ENCODE measurements at regions not wholly inside any gene's neighbourhood (a gene's known extent, or its start where the extent isn't known, plus 50 kb on each side); places are given as distances from the start of the nearest gene placed in this dataset.

DNA sequence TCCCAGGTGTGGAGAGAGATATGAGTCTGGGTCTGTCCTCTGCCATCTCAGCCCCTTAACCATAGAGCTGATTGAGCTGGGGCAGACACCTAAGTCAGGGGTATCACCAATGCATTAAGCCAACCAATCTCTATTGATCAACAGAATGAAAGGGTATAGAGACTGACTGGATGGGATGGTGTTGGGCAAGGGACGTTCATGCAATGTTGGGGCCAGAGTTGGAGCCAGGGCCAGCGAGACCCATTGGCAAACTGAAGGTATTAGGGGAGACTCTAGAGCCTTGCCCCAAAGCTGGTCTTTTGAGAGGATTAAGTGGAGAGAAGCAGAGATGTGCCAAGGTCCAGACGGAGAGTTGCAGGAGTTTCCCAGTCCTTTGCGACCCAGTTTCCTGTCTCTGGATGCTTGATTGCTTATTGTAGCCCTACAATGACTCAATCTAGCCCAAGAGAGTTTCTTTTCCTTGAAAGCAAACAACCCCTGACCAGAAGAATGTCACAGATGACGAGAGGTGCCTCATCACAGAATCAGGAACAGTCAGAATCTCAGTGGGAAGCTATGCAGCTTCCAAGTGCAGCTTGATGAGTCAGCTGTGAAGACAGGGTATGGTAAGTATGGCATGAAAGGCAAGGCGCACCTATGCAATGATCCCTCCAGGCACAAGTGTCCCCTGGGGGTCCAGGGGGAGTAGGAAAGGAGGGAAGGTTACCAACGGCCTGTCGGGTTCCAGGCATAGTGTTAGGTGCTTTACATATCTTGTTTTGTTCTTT, 137.2 kb downstream of the UTP18 start:
- TF ChIP-seq CTCF (conservative IDR thresholded peaks at IDR 0.05; ENCODE audit: control insufficient read depth, insufficient read depth, low read depth, low read length) = no peak
- no peak overlapping the region for H3K4me3 ChIP-seq (ENCODE audit: control insufficient read depth, low read depth, low read length)
- DNase-seq (ENCODE audit: low read depth) = peak; percentile 23

DNA sequence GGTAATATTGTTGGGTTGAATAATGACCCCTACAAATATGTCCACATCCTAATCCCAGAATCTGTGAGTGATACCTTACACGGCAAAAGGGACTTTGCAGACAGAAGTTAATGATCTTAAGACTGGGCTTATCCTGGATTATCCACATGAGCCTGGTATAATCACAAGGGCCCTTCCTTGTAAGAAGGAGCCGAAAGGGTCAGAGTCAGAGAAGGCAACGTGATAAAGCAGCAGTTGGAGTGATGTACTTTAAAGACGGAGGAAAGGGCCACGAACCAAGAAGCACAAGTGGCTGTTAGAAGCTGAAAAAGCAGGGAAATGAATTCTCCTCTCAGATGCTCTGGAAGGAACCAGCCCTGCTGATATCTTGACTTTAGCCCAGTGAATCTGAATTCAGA, 137.8 kb downstream of the UTP18 start:
- no peak for DNase-seq (ENCODE audit: low read depth)
- no peak overlapping the region for H3K4me3 ChIP-seq (ENCODE audit: control insufficient read depth, low read depth, low read length)
- no peak for TF ChIP-seq CTCF (conservative IDR thresholded peaks at IDR 0.05; ENCODE audit: control insufficient read depth, insufficient read depth, low read depth, low read length)

DNA sequence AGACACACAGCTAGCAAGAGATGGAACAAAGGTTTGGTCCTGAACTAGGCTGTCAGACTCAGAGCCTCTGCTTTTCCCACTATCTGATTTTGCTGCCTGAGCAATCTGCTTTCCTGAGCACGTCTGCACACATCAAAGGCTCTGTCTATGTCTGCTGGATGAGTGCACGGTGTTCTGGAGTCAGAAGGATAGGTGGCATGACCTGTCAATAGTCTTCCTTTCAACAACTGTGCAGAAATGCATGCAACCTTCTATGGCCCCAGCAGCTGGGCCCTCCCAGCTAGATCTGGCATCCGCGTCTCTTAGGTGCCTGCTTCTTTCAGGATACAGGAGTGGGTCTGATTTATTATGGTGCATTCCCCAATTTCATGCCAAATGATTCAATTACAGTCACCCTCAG, 138.3 kb downstream of the UTP18 start:
- H3K4me3 ChIP-seq (ENCODE audit: control insufficient read depth, low read depth, low read length) = no peak overlapping the region
- no peak for TF ChIP-seq CTCF (conservative IDR thresholded peaks at IDR 0.05; ENCODE audit: control insufficient read depth, insufficient read depth, low read depth, low read length)

DNA sequence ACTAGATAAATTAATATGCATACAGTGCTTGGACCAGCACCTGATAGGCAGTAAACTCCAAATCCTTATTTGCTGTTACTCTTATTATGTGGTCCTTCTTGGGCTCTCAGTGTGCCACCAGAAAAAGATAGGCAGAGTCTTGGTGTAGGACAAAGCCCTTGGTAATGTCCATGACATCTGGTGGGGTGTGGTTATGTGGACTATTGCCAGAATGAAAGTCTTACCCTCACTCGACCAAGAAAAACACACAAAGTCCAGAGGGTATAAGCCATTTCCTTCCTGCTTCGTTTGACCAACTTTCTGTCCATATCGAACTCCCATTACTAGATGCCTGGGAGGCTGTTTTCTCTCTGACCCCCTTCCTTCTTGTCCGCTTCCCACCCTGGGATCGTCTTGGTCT, 140.9 kb downstream of the UTP18 start:
- no peak for TF ChIP-seq CTCF (conservative IDR thresholded peaks at IDR 0.05; ENCODE audit: control insufficient read depth, insufficient read depth, low read depth, low read length)
- H3K4me3 ChIP-seq (ENCODE audit: control insufficient read depth, low read depth, low read length) = no peak overlapping the region
- no peak for DNase-seq (ENCODE audit: low read depth)

More for the DNA sequence above, 138.3 kb downstream of the UTP18 start:
- no peak for DNase-seq (ENCODE audit: low read depth)

GRCh38 chr17:51402899-51403298, 142.6 kb downstream of the UTP18 start:
- no peak for TF ChIP-seq CTCF (conservative IDR thresholded peaks at IDR 0.05; ENCODE audit: control insufficient read depth, insufficient read depth, low read depth, low read length)
- no peak overlapping the region for H3K4me3 ChIP-seq (ENCODE audit: control insufficient read depth, low read depth, low read length)
- no peak for DNase-seq (ENCODE audit: low read depth)

GRCh38 chr17:51407576-51407975, 147.2 kb downstream of the UTP18 start:
- no peak for TF ChIP-seq CTCF (conservative IDR thresholded peaks at IDR 0.05; ENCODE audit: control insufficient read depth, insufficient read depth, low read depth, low read length)
- DNase-seq (ENCODE audit: low read depth) = no peak
- no peak overlapping the region for H3K4me3 ChIP-seq (ENCODE audit: control insufficient read depth, low read depth, low read length)

Data from fibroblast of mammary gland (primary cell).